ENCODE measurements at regions not wholly inside any gene's neighbourhood (a gene's known extent, or its start where the extent isn't known, plus 50 kb on each side); places are given as distances from the start of the nearest gene placed in this dataset.

GRCh38 chrX:14084466-14084865 is 54.8 kb upstream of the GEMIN8 start:
- TF ChIP-seq CTCF (IDR thresholded peaks at IDR 0.05) (no peak), POLR2A (IDR thresholded peaks at IDR 0.05) (no peak)

Measured in vagina (tissue), 2 donors.